ENCODE measurements at regions not wholly inside any gene's neighbourhood (a gene's known extent, or its start where the extent isn't known, plus 50 kb on each side); places are given as distances from the start of the nearest gene placed in this dataset.
"Not testable (repeated sequence)": the region's sequence is repeated elsewhere in the genome, so short reads cannot be mapped to it uniquely, and the experiment has no call there.

DNA sequence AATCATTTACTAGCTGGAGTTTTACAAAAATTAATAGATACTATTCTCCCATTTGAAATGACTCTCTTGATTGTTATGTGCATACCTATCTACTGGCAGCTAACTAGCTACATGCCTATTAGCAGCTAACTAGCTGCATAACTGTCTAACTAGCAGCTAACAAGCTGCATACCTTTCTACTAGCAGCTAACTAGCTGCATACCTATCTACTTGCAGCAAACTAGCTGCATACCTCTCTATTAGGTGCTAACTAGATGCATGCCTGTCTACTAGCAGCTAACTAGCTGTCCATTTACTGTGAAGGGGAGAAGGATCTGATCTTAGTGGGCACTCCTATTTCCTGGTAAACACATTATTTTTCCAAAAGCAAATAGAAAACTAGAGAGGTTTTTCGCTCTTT, 439.4 kb upstream of the PFKP start:
- DNase-seq (ENCODE audit: low spot score), result no peak

DNA sequence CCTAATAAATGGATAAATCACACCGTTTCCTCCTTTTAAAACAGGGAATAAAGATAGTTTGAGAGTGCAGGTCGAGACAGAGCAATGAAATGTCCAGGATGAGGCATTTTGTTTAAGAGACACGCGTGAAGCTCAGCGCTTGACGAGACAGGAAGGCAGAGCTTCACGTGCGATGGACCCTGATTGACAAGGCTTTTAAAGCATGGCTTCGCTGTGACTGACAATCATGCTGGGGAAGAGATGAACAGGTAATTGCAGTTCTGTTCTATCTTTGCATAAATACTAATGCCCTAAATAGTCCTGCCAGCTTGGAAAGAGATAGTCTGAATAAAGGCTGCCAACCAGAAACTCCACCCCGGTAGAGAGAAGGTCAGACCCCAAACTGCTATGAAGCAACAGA, 442.3 kb upstream of the PFKP start:
- DNase-seq (ENCODE audit: low spot score), result no peak

DNA sequence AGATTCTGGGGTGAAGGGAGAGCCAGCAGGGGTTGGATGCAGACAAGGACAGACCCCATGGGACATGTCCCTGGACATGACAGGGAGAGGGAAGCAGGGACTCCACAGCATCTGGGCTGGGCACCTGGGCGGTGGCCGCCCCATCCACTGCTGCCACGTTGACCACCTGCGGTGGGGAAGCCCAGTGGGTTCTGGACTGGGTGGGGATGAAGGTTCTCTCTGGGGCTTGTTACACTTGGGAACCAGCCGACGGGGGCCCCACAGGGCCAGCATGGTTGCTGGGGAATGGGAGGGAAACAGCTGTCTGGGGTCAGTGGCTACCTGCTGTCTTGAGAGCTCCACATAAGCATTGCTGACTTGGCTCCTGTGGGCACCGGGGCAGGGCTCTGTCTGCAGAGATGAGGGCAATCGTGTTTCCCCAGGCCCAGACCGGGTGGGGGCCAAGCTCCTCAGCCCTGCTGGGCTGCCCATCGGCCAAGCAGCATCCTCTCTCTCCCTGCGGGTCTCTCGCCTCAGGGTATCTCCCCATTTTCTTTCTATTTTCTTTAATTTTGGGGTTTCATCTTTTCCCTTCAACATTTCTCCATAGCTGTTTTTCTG, 443.6 kb upstream of the PFKP start:
- DNase-seq (ENCODE audit: low spot score), result no peak

DNA sequence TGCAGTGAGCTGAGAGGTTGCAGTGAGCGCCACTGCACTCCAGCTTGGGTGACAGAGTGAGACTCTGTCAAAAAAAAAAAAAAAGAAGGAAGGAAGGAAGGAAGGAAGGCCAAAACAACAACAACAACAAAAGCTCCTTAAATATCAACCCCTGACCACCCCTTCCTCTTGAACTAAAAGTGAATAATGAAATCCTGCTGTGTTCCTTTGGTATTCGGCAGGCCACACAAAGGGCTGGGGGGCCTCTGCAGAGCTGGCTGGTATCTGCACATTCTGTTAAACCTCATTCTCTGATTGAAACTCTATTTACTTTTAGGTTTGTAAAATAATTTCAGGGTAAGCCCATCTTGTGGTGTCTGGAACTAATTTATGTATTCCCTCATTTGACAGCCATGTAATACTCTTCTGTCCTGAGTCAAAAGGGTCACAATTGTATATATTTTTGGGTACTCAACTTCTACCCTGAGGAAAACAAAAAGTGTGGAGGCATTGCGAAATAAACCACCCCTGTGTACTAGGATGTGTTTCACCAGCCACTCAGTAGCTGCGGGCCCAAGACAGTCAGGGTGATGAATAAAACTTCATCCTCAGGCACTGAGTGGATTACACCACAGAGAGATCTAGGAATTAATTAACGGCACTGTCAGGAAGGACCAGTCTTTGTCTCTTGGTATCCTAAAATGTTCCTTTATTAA, 446.4 kb upstream of the PFKP start:
- DNase-seq (ENCODE audit: low spot score), result no peak

DNA sequence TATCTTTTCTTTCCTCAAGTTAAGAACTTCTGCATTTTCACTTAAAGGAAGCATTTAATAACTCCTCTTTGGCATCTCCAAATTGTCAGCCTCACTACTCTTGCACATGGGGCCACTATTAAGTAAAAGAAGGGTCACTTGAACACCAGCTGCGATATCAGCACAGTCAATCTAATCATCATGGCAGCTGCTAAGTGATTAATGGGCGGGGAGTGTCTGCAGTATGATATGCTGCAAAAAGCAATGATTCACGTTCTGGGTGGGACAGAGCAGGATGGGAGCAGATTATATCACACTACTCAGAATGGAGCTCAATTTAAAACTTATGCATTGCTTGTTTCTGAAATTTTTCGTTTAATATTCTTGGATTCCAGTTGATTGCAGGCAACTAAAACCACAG, 447.4 kb upstream of the PFKP start:
- peak; percentile 12 for DNase-seq (ENCODE audit: low spot score)

DNA sequence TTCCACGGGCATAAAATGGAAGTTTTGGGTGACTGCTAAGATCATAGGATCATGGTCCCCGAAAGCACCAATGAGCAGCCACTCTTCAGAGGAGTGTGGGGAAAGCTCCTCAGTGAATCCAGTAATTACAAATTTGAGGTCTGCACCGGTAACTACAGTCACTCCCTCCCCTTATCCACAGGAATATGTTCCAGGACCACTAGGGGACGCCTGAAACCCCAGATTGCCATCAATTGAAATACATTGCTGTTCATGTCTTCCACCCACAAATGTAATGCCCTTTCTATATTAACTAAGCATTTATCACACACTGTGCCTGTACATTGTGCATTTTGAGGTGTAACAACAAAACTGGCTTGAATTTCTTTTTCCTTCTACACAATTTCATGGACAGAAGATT, 447.9 kb upstream of the PFKP start:
- DNase-seq (ENCODE audit: low spot score), result peak; percentile 3

DNA sequence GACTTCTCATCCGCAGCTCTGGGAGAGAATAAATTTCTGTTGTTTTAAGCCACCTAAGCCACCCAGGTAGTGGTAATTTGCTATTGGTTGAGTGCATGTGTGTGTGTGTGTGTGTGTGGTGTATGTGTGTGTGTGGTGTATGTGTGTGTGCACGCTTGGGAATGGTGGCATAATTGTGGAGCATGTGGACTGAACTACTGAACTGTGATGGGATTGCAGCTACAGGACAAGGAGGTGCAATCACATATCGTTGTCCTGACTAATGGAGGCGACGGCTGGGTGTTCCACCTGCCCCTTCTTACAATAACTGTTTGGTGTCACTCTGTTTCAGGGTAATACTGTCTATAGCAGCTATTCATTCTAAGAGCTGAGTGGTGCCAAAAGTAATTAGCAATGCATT, 448.7 kb upstream of the PFKP start:
- no peak for DNase-seq (ENCODE audit: low spot score)

DNA sequence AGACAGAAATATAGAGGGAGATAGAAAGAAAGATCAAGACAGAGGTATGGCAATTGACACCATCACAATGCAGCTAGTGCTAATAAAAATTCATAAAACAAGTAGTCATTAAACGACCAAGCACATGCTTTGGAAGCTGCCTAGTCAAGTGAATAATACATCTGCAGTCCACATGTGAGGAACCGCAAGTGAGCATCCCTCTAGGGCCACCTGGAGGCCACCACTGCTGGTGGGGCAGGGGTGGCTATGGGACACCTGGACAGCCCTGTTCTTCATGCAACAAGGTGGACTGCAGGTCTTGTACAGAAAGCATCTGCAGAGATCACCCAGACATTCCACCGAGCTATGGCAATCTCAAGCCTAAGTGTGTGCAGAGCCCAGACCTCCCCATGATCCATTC, 451.1 kb upstream of the PFKP start:
- DNase-seq (ENCODE audit: low spot score), result no peak

DNA sequence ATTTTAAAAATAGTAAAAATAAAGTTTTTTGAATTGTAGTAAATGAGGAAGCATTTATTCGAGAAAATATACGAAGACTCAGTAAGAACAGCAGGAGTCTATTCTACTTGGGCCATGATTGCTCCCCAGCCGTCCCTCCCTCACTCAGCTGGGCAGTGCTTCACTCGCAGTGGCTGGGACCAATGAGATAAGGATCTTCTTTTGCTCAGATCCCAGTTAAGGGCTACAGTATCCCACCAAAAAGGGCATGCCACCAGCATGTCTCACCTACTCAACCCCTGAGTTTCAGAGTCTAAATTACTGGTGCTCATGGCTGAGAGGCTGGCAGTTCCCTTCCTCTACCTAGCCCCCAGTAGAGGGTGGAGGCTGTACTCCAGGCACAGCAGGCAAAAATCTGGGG, 455.7 kb upstream of the PFKP start:
- no peak for DNase-seq (ENCODE audit: low spot score)

DNA sequence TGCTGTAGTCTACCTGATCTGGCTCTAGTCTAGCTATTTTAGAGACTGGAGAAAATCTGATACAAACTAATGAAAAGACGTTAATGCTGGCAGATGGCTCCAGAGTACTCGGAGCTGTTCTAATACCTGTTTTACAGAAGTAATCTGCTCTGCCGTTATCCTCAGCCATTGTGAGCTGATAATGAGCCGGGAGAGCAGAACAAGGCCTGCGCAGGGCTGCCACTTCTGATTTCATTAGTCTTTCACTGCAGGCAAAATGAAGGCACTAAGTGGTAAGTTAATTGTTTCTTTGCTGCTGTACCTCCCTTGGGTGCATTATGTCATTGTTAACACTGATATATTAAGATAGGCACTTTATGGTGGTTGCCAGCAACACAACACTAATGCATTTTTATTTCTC, 456.4 kb upstream of the PFKP start:
- no peak for DNase-seq (ENCODE audit: low spot score)

DNA sequence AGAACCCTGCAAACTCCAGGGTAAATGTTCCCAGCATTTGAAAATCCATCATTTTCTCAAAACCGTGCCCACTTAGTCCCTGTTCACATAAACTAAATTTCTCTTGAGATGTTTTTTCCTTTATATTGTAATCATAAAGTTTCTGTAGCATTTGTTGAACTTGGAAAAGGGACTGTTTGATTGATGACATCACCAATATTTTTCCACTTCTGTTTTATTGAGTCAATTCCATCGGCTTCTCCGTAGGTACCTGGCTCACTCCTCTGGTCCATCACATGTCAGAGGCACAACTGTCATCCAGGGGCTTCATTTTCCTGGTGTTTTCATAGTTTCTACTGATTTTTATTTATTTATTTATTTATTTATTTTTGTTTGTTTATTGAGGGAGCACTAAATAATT, 462.5 kb upstream of the PFKP start:
- no peak for DNase-seq (ENCODE audit: low spot score)

DNA sequence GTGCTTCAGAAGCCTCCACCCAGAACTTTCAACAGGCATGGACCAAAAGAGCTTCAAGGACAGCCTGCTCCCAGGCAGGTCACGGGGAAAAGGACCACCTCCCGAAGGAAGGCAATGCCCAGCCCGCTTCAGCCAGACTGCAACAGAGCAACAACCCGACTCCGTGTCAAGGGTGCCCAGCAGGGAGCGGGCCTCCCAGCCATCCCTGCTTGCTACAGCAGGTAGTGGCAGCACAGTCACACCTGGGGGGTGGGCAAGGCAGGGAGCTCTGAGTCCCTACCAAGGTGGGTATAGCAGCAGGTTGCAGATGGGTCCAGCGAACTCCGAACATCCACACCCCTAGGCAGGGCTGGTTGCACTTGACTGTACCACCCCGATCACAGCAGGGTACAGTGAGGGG, 467.8 kb upstream of the PFKP start:
- DNase-seq (ENCODE audit: low spot score), result no peak

DNA sequence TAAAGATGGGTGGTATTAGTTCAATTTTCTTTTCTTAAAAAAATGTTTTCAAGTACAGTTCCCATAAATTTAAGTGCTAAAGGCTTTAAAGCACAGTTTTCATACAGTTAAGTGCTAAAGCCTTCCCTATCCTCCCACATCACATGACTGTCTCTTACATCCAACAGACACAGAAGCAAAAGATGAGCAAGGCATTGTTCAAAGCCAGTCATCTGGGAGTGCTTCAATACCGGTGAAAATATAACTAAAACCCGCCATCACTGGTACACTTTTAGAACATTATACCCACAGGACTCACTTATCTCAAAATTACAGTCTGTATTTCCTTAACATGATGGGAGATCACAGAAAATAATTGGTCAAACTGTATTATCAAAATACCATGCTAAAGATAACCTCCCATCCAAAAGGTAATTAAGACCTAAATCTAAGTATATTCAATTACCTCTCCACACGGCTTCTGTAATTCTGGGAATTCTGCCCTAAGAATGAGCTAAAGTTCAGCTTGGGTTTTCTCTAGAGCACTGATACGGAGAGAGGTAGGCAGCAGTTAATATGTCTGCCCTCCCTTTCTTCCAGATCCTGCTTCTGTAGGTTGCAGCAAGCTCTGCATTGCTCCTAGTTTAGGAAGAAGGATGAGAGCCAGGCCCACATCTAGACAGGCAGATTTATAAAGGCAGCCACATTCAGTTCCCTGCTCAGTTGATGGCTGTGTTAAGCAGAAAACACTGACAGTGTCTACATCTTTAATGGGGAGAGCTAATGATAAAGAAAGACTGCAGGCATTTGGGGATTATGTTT, 474.8 kb upstream of the PFKP start:
- DNase-seq (ENCODE audit: low spot score), result no peak

DNA sequence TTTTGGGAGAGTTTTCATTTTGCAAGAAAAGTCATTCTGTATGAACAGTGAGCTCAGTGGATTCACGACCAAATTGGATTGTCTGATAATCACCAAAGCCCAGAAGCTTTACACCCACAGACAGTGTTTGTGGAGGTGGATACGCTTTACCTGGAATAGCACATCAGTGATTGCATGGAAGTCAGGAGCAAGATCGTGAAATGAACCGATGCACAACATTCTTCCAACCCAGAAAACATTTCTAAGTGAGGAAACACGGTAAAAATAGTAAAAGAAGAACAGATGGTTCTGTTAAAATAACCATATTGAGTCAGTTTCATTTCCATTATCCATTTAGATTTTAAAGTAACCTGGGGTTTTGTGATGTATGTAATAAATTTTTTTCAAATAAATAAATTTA, 478.2 kb upstream of the PFKP start:
- DNase-seq (ENCODE audit: low spot score), result no peak

DNA sequence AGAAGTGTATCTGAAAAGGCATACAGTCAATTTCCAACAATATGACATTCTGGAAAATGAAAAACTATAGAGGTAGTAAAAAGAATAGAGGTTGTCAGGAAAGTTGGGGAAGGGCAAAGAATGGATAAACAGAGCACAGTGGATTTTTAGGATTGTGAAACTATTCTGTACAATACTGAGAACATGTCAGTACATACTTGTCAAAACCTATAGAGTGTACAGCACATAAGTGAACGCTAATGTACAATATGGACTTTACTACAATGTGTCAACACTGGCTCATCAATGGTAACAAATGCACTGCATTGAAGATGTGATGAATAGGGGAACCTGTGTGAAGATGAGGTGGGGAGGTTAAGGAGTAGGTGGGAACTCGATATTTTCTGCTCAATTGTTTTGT, 483.0 kb upstream of the PFKP start:
- no peak for DNase-seq (ENCODE audit: low spot score)

DNA sequence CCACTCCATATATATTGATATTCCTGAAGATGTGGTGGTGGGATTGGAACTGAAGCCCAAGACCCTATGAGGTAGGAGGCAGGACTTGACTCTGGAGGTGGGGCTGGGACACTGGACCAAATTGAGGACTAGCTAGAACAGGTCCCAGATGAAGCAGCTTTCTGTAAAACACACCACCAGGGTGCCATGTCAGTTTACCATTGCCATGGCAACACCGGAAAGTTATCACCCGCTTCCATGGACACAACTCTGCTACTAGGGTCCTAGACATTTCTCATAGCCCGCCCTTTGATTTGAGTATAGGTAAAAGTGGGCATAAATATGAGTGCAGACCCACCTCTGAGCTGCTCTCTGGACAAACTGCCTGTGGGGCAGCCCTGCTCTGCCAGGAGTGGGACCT, 490.5 kb upstream of the PFKP start:
- no peak for DNase-seq (ENCODE audit: low spot score)

DNA sequence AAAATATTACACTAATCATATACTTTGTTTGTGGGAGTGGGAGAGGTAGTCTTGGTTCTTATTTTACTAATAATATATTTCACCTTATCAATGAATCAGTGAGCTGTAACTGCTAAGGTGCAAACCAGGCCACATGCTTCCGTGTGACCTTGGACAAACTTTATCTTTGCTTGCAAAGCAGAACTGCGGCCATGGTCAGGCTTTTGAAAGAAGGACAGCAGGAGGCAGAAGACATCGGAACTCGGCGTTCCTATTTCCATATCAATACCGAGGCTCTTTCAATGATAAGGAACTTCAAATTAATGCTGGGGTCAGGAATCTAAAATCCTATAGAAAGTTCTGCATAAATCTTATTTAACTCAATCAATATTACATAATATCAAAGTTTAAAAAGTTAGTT, 491.9 kb upstream of the PFKP start:
- no peak for DNase-seq (ENCODE audit: low spot score)

DNA sequence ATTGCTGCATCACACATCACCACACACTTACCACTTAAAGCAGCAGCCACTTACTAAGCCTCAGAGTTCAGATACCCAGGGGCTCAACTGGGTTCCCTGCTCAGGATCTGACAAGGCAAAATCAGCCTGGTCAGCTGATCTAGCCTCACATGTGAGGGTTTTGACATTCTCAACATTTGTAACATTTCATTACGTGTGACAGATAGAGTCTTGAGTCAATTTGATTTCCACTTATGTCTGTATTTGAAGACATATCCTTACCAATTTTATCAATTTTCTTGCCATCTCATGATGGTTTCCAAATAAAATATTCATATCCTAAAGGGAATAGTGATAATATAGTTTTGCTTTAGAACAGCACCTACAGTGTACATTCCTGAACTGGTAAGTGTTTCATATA, 494.7 kb upstream of the PFKP start:
- DNase-seq (ENCODE audit: low spot score), result no peak

DNA sequence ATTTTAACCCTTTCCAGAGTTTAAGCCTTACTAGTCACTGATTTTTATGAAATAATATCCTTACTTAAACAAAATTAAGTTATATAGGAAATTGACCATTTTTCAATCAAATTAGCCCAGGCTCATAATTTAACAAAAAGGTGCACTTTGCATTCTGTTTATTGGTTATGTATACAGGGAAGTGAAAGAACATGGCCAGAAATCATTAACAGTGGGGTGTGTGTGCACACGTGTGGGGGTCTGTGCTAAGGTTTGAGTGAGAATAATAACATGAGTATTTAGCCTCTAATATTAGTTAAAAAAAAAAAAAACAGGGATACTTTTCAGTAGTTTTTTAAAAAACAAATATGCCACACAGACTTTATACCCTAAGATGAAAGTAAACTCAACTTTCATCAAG, 510.5 kb upstream of the PFKP start:
- DNase-seq (ENCODE audit: low spot score), result no peak

DNA sequence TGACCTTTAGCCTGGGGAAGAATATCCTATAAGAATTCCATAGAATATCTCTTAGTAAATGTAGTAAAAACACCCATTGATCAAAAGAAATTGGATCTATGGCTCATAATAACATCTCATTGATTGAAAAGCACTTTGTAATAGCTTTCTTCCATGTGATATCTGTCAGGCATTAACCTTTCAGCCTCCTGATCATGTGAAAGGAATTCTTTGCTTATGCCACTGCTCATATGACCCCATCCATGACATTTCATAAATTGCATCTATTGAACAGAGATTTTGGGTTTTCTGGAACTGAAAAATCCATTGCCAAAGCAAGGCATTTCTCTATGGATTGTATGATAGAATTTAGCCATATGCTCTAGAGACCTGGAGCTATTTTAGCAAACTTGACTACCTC, 519.3 kb upstream of the PFKP start:
- no peak for DNase-seq (ENCODE audit: low spot score)

DNA sequence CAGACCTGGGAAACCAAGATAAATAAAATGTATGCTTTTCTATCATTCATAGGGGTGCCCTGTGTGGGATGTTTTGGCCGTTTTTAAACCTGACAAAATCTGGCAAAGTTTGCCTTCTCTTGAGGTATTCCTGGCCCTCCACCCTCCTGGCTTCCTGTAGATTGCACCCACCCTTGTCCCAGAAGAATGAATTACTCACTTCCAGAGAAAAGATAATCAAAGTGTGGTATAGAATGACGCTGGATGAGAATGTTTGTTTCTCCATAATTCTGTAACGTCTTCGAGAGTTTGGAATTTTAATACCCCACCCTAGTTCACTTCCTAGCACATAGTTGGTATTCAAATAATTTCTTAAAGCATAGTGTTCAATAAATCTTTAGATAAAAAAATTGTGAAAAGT, 519.7 kb upstream of the PFKP start:
- no peak for DNase-seq (ENCODE audit: low spot score)

DNA sequence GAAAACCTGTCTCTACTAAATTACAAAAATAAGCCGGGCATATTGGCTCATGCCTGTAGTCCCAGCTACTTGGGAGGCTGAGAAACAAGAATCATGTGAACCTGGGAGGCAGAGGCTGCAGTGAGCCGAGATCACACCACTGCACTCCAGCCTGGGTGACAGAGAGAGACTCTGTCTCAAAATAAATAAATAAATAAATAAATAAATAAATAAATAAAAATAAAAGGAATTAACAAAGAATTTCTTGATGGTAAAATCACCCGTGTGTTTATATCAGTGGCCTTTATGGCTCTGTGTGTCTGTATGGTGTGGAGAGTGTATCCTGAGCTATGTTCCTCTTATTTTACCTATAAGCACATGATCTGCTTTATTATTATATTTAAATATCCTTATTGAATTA, 520.5 kb upstream of the PFKP start:
- DNase-seq (ENCODE audit: low spot score), result not testable (repeated sequence)

DNA sequence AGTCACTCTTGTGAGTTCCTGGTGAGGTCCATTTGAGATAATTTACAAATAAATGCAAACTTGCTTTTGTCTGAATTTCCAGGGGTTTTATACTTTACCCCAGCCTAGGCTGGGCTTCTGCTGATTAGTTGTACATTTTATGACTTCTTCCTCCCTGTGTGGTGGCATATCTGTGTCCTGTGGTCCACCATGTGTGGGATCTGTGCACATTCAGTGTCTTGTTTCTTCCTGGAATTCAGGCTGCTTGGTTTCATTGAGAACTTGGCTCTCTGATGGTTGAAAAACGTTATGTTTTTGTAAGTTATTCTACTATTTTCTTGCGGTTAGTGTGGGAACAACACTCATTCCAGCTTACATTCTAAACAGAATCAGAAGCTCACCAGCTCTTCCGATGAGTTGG, 523.4 kb upstream of the PFKP start:
- DNase-seq (ENCODE audit: low spot score), result no peak
